Activated effector memory CD4-positive, alpha-beta T cell treated with Interleukin-2 at 50 U/mL for 16 hours (primary cell): ENCODE measurements at regions not wholly inside any gene's neighbourhood (a gene's known extent, or its start where the extent isn't known, plus 50 kb on each side); places are given as distances from the start of the nearest gene placed in this dataset.
A peak's percentile ranks its signal among the peaks of the same experiment; 100 is the strongest.

Experiments
- DNase-seq: peaks from one replicate; pipeline ENCODE4 v3.0.0-alpha.2; 2020

- no peak for DNase-seq
Measured at GRCh38 chr7:32428546-32428945, 61.6 kb downstream of the LSM5 start.

GRCh38 chr7:32427769-32428291 lies 62.4 kb downstream of the LSM5 start:
- DNase-seq: peak; percentile 1

- DNase-seq: no peak
Measured at GRCh38 chr7:32416846-32417245, 73.3 kb downstream of the LSM5 start.

- no peak for DNase-seq
Measured at GRCh38 chr7:32415936-32416335, 74.2 kb downstream of the LSM5 start.

- DNase-seq: no peak
Measured at GRCh38 chr7:32415519-32415918, 74.7 kb downstream of the LSM5 start.

GRCh38 chr7:32412471-32412870 lies 77.7 kb downstream of the LSM5 start:
- no peak for DNase-seq

GRCh38 chr7:32410545-32410944 lies 79.6 kb downstream of the LSM5 start:
- no peak for DNase-seq

GRCh38 chr7:32406386-32406785 lies 83.8 kb downstream of the LSM5 start:
- DNase-seq: no peak

GRCh38 chr7:32403463-32404229 lies 86.5 kb downstream of the LSM5 start:
- DNase-seq: no peak

GRCh38 chr7:32400676-32401075 lies 89.5 kb downstream of the LSM5 start:
- DNase-seq: no peak

GRCh38 chr7:32399311-32399710 lies 90.9 kb downstream of the LSM5 start:
- DNase-seq: no peak

GRCh38 chr7:32395168-32395567 lies 95.0 kb downstream of the LSM5 start:
- no peak for DNase-seq

GRCh38 chr7:32393861-32394260 lies 96.3 kb downstream of the LSM5 start:
- DNase-seq: no peak

GRCh38 chr7:32390210-32390609 lies 100.0 kb downstream of the LSM5 start:
- DNase-seq: no peak

GRCh38 chr7:32385316-32385956 lies 104.7 kb downstream of the LSM5 start:
- no peak for DNase-seq

GRCh38 chr7:32381024-32381601 lies 109.1 kb downstream of the LSM5 start:
- DNase-seq: no peak

GRCh38 chr7:32379510-32380112 lies 110.6 kb downstream of the LSM5 start:
- DNase-seq: no peak

GRCh38 chr7:32378988-32379387 lies 111.2 kb downstream of the LSM5 start:
- DNase-seq: no peak

GRCh38 chr7:32364581-32364980 lies 125.6 kb downstream of the LSM5 start:
- no peak for DNase-seq

- no peak for DNase-seq
Measured at GRCh38 chr7:32360127-32360526, 130.1 kb downstream of the LSM5 start.

- no peak for DNase-seq
Measured at GRCh38 chr7:32357535-32358277, 132.5 kb downstream of the LSM5 start.

GRCh38 chr7:32347244-32347828 lies 142.8 kb downstream of the LSM5 start:
- DNase-seq: no peak
